Activated naive CD4-positive, alpha-beta T cell treated with anti-CD3 and anti-CD28 coated beads for 36 hours (primary cell): ENCODE measurements at regions not wholly inside any gene's neighbourhood (a gene's known extent, or its start where the extent isn't known, plus 50 kb on each side); places are given as distances from the start of the nearest gene placed in this dataset.

Experiments used
- CTCF ChIA-PET: fragments of 350-600 bp; sonication (Branson Sonifier 250); formaldehyde crosslinking; loops from one replicate; lab custom pipeline; 2021; ENCODE audit warnings: antibody characterized with exemption; lab: Charles Lee
- DNase-seq: peaks from one replicate; pipeline ENCODE4 v3.0.0-alpha.2; 2020
- H3K27ac Mint-ChIP-seq: one replicate; pipeline ENCODE4 v1.8.0; 2021; ENCODE audit warnings: mild to moderate bottlenecking, mixed read lengths
- H3K27me3 Mint-ChIP-seq: one replicate; pipeline ENCODE4 v1.8.0; 2021; ENCODE audit warnings: low read depth, mixed read lengths
- H3K36me3 Mint-ChIP-seq: one replicate; pipeline ENCODE4 v1.8.0; 2021; ENCODE audit warnings: low read depth, mixed read lengths
- H3K4me1 Mint-ChIP-seq: one replicate; pipeline ENCODE4 v1.8.0; 2021; ENCODE audit warnings: low read depth, mixed read lengths
- H3K4me3 Mint-ChIP-seq: one replicate; pipeline ENCODE4 v1.8.0; 2021; ENCODE audit warnings: mild to moderate bottlenecking, moderate library complexity, mixed read lengths
- H3K9me3 Mint-ChIP-seq: one replicate; pipeline ENCODE4 v1.8.0; 2021; ENCODE audit warnings: mixed read lengths
- intact Hi-C: fragments of 100-400 bp; cut with micrococcal nuclease; formaldehyde crosslinking; loops from one replicate; pipeline ENCODE4 v1.15.1; 2023

GRCh38 chr3:181302960-181303359, 313.4 kb upstream of the DNAJC19 start:
- intact Hi-C loops, result no loop called here
- no peaks in the 10 kb centered on the region for H3K4me1 Mint-ChIP-seq
- peaks cover 12% of the 10 kb centered on the region for H3K27me3 Mint-ChIP-seq
- H3K4me3 Mint-ChIP-seq, result no peak overlapping the region
- H3K36me3 Mint-ChIP-seq, result no peaks in the 10 kb centered on the region
- CTCF ChIA-PET, result no interaction called here
- DNase-seq, result no peak
- H3K27ac Mint-ChIP-seq, result no peak overlapping the region
- H3K9me3 Mint-ChIP-seq, result peaks cover 6% of the 10 kb centered on the region

DNA sequence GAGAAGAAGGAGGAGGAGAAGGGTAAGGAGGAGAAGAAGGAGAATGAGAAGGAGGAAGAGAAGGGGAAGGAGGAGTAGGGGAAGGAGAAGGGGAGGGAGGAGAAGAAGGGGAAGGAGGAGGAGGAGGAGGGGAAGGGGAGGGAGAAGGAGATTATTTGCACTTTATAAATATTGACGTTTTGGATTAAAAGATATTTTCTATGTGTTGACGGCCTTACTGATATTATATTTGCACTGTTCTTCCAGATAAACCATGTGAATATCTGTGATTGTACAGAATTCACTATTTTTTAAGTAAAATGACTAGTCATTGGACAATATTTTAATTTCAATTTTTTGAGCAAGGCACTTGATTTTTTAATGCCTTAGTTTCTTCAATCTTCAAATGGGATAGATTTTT, 310.5 kb upstream of the DNAJC19 start:
- DNase-seq, result no peak
- Mint-ChIP-seq H3K9me3 (no peaks in the 10 kb centered on the region), H3K4me3 (no peak overlapping the region), H3K36me3 (no peaks in the 10 kb centered on the region), H3K27ac (no peak overlapping the region), H3K27me3 (peaks cover 4% of the 10 kb centered on the region), H3K4me1 (no peaks in the 10 kb centered on the region)
- intact Hi-C loops, result no loop called here
- CTCF ChIA-PET, result no interaction called here

DNA sequence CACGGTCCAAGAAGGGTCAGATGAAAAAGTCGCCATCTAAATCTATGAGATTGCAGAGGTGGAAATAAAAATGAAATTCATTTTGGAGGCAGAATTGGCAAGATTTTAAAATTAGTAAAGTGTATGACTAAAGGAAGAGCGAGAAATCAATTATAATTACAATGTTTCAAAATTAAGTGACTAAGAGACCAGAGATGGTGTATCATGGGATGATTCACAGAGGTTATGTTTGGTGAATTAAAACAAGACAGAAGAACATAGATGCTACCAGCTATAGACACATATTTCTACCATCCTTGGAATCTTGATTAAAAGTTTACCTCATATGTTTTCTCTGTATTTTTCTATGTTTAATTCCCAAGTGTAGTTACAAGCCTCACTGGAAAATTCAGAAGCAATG, 308.9 kb upstream of the DNAJC19 start:
- intact Hi-C loops, result no loop called here
- no peak overlapping the region for H3K27ac Mint-ChIP-seq
- peaks cover 4% of the 10 kb centered on the region for H3K27me3 Mint-ChIP-seq
- H3K9me3 Mint-ChIP-seq, result no peaks in the 10 kb centered on the region
- no peaks in the 10 kb centered on the region for H3K36me3 Mint-ChIP-seq
- no peak overlapping the region for H3K4me3 Mint-ChIP-seq
- CTCF ChIA-PET, result interaction anchor here (0.6 kb wide), 1 partner anchor 10 kb away, joined by 3 read pairs; no protein-coding TSS in a partner anchor
- no peaks in the 10 kb centered on the region for H3K4me1 Mint-ChIP-seq
- no peak for DNase-seq

DNA sequence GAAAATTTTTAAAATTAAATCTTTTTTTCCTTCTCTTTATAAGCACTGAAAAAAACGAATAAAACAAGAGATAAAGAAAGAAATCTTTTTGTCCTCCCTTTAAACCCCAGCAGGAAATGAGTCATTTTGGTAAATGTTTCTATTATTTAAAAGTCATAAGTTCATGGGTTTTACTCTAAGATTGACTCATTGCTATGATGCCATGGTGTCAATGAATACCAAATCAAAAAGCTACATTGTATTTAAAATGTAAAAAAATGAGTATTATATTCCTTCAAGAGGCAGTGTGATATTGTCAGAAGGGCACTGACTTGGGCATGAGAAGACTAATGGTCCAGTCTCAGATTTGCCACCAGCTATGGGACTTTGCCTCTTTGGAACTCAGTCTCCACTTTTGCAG, 303.4 kb upstream of the DNAJC19 start:
- Mint-ChIP-seq H3K4me3 (no peak overlapping the region), H3K27ac (no peak overlapping the region), H3K9me3 (no peaks in the 10 kb centered on the region), H3K27me3 (no peaks in the 10 kb centered on the region), H3K4me1 (no peaks in the 10 kb centered on the region), H3K36me3 (no peaks in the 10 kb centered on the region)
- DNase-seq, result no peak
- intact Hi-C loops, result loop anchor here (1.0 kb wide), 1 partner anchor 29 kb away; no protein-coding TSS in a partner anchor
- CTCF ChIA-PET, result no interaction called here

GRCh38 chr3:181290941-181291340, 301.4 kb upstream of the DNAJC19 start:
- no peaks in the 10 kb centered on the region for H3K36me3 Mint-ChIP-seq
- no peak for DNase-seq
- intact Hi-C loops, result no loop called here
- CTCF ChIA-PET, result no interaction called here
- H3K9me3 Mint-ChIP-seq, result no peaks in the 10 kb centered on the region
- no peak overlapping the region for H3K27ac Mint-ChIP-seq
- no peak overlapping the region for H3K4me3 Mint-ChIP-seq
- no peaks in the 10 kb centered on the region for H3K4me1 Mint-ChIP-seq
- no peaks in the 10 kb centered on the region for H3K27me3 Mint-ChIP-seq

DNA sequence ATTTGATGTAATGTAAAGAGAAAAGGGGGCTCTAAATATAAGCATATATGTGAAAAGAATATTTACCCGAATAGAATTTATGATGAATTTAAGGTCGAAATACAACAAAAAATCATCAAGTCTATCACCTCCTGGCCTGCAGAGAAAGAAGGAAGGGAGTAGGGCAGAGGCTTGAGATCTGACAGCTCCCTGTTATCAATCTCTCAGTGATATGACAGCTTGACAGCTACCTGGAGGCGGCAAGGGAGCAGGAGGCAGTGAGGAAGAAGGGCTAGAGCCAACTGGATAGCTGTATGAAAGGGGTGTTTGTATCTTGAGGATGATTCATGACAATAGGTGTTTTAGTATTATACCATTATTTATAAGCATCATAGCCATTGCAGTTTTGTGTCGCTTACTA, 299.8 kb upstream of the DNAJC19 start:
- H3K27me3 Mint-ChIP-seq, result no peaks in the 10 kb centered on the region
- no peaks in the 10 kb centered on the region for H3K4me1 Mint-ChIP-seq
- intact Hi-C loops, result no loop called here
- no peak overlapping the region for H3K4me3 Mint-ChIP-seq
- H3K36me3 Mint-ChIP-seq, result no peaks in the 10 kb centered on the region
- no peaks in the 10 kb centered on the region for H3K9me3 Mint-ChIP-seq
- no peak for DNase-seq
- H3K27ac Mint-ChIP-seq, result no peak overlapping the region
- CTCF ChIA-PET, result no interaction called here

- Mint-ChIP-seq H3K27me3 (no peaks in the 10 kb centered on the region), H3K36me3 (no peaks in the 10 kb centered on the region), H3K9me3 (no peaks in the 10 kb centered on the region), H3K27ac (no peak overlapping the region), H3K4me3 (no peak overlapping the region), H3K4me1 (no peaks in the 10 kb centered on the region)
- CTCF ChIA-PET, result interaction anchor here (0.6 kb wide), 1 partner anchor 10 kb away, joined by 3 read pairs; no protein-coding TSS in a partner anchor
- DNase-seq, result no peak
- intact Hi-C loops, result no loop called here
Measured at GRCh38 chr3:181288145-181288544, 298.6 kb upstream of the DNAJC19 start.

GRCh38 chr3:181279239-181279565, 289.7 kb upstream of the DNAJC19 start:
- Mint-ChIP-seq H3K4me3 (no peak overlapping the region), H3K27me3 (peaks cover 21% of the 10 kb centered on the region), H3K9me3 (no peaks in the 10 kb centered on the region), H3K27ac (no peak overlapping the region), H3K4me1 (no peaks in the 10 kb centered on the region), H3K36me3 (no peaks in the 10 kb centered on the region)
- DNase-seq, result no peak
- intact Hi-C loops, result loop anchor here (2.0 kb wide), 1 partner anchor 68 kb away; no protein-coding TSS in a partner anchor
- CTCF ChIA-PET, result interaction anchor here (0.6 to 0.7 kb wide), 5 partner anchors 101 to 1312 kb away, joined by 3 read pairs; no protein-coding TSS in a partner anchor

DNA sequence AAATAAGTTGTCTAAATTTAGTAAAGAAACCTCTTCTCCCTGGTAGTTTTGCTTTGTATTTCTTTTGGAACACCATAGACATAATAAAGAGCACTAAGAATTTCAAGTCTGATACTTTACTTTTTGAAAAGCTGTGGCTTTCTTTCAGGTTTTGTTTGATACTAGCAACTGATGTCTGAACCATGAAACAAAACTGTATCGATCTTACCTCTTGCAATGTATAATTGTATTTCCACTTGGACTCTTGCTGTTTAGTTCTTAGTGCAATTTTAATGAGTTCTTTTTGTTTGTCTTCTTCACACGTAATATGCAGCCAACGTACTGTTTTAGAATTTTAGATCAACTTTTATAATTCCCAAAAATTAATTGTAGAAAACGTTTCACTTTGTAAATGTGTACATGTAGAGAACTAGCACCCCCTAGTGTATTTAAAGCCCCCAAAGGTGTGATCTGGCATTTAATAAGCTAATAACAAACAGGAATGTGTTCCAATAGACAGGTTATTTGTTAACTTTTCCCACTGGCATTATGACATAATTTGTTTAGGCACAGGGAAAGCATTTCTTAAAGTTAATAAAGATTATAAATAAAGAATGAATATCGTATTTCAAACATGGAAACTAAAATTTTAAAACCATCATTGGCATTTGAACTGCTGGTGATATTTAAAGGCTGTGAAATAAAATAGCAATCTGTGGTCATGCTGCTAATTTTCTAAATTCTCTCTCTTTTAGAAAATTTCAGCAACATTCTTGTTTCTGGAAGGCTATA, 289.1 kb upstream of the DNAJC19 start:
- CTCF ChIA-PET, result interaction anchor here (0.6 to 1.0 kb wide), 4 partner anchors 68 to 476 kb away, joined by 3 read pairs; no protein-coding TSS in a partner anchor
- H3K27ac Mint-ChIP-seq, result no peak overlapping the region
- H3K36me3 Mint-ChIP-seq, result no peaks in the 10 kb centered on the region
- no peaks in the 10 kb centered on the region for H3K4me1 Mint-ChIP-seq
- peaks cover 26% of the 10 kb centered on the region for H3K27me3 Mint-ChIP-seq
- no peak for DNase-seq
- H3K4me3 Mint-ChIP-seq, result no peak overlapping the region
- intact Hi-C loops, result loop anchor here (2.0 kb wide), 1 partner anchor 68 kb away; no protein-coding TSS in a partner anchor
- no peaks in the 10 kb centered on the region for H3K9me3 Mint-ChIP-seq

GRCh38 chr3:181276358-181276896, 286.9 kb upstream of the DNAJC19 start:
- Mint-ChIP-seq H3K36me3 (no peaks in the 10 kb centered on the region), H3K27ac (no peak overlapping the region), H3K27me3 (peaks cover 24% of the 10 kb centered on the region), H3K4me3 (no peak overlapping the region), H3K4me1 (no peaks in the 10 kb centered on the region), H3K9me3 (no peaks in the 10 kb centered on the region)
- DNase-seq, result no peak
- CTCF ChIA-PET, result interaction anchor here (0.6 kb wide), 1 partner anchor 138 kb away, joined by 3 read pairs; no protein-coding TSS in a partner anchor
- intact Hi-C loops, result no loop called here

- intact Hi-C loops, result no loop called here
- peaks cover 24% of the 10 kb centered on the region for H3K27me3 Mint-ChIP-seq
Measured at GRCh38 chr3:181274025-181274424, 284.5 kb upstream of the DNAJC19 start.

DNA sequence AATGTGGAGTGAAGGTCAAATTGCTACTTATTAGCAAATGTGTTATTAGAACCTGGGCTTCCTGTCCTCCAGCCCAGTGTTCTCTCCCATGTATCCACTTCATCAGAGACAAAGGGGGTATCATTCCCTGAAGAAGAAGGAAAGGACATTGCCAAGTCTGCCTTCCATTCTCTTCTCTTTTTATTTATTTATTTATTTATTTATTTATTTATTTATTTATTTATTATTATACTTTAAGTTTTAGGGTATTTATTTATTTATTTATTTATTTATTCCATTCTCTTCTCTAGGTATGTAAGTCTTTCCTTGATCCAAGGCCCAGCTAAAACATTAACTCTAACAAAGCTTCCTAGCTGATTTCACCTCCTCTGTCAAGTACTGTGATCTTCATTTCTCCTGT, 277.8 kb upstream of the DNAJC19 start:
- Mint-ChIP-seq H3K36me3 (no peaks in the 10 kb centered on the region), H3K27me3 (peaks cover 6% of the 10 kb centered on the region), H3K9me3 (no peaks in the 10 kb centered on the region), H3K4me3 (no peak overlapping the region), H3K27ac (no peak overlapping the region), H3K4me1 (peaks cover 3% of the 10 kb centered on the region)
- no peak for DNase-seq
- CTCF ChIA-PET, result no interaction called here
- intact Hi-C loops, result loop anchor here (10.0 kb wide), 1 partner anchor 1527 kb away; the partner anchor contains the start of gene ATP11B

More at GRCh38 chr3:181274025-181274424, 284.5 kb upstream of the DNAJC19 start:
- Mint-ChIP-seq H3K27ac (no peak overlapping the region), H3K36me3 (no peaks in the 10 kb centered on the region), H3K4me1 (no peaks in the 10 kb centered on the region), H3K4me3 (no peak overlapping the region), H3K9me3 (no peaks in the 10 kb centered on the region)
- CTCF ChIA-PET, result no interaction called here
- DNase-seq, result no peak
